ENCODE measurements at regions not wholly inside any gene's neighbourhood (a gene's known extent, or its start where the extent isn't known, plus 50 kb on each side); places are given as distances from the start of the nearest gene placed in this dataset.

DNA sequence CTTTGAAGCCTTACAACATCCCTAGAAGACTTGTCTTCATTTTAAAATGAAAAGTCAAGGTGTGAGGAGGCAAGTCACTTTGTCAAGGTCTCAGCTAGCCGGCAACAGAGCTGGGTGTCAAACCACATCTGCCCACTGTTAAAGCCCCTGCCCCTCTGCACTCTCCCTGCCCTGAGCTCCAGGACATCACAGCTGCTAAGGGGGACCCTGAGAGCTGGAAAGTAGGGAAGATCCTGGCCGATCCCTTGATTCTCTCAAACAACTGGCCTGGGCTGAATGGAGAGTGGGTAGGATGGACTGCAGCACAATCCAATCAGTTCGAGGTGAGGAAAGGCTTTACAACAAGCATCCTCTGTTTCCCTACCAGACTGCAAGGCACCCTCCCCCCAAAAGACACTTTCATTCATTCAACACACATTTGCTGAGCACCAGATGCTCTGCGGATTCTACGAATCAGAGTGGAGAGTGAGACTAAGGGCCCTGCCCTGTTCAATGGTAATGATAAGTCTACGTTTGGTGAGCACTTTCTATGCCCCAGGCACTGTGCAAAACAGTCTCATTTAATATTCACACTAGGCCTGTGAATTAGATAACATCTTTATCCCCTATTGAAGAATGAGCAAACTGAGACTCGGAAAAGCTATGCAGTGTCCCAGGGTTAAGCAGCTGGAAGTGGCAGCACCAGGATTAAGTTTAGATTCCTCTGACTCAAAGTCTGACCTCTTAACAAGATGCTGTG lies 148.1 kb downstream of the HERPUD2 start:
- Mint-ChIP-seq H3K27ac (no peak overlapping the region), H3K9me3 (no peaks in the 10 kb centered on the region), H3K4me1 (ENCODE audit: low read depth) (no peaks in the 10 kb centered on the region), H3K36me3 (ENCODE audit: low read depth) (no peaks in the 10 kb centered on the region), H3K27me3 (ENCODE audit: insufficient read depth) (peaks cover 30% of the 10 kb centered on the region), H3K4me3 (no peak overlapping the region)
- TF ChIP-seq, protein P1, sequence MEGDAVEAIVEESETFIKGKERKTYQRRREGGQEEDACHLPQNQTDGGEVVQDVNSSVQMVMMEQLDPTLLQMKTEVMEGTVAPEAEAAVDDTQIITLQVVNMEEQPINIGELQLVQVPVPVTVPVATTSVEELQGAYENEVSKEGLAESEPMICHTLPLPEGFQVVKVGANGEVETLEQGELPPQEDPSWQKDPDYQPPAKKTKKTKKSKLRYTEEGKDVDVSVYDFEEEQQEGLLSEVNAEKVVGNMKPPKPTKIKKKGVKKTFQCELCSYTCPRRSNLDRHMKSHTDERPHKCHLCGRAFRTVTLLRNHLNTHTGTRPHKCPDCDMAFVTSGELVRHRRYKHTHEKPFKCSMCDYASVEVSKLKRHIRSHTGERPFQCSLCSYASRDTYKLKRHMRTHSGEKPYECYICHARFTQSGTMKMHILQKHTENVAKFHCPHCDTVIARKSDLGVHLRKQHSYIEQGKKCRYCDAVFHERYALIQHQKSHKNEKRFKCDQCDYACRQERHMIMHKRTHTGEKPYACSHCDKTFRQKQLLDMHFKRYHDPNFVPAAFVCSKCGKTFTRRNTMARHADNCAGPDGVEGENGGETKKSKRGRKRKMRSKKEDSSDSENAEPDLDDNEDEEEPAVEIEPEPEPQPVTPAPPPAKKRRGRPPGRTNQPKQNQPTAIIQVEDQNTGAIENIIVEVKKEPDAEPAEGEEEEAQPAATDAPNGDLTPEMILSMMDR (IDR thresholded peaks at IDR 0.05): no peak
- DNase-seq: no peak

DNA sequence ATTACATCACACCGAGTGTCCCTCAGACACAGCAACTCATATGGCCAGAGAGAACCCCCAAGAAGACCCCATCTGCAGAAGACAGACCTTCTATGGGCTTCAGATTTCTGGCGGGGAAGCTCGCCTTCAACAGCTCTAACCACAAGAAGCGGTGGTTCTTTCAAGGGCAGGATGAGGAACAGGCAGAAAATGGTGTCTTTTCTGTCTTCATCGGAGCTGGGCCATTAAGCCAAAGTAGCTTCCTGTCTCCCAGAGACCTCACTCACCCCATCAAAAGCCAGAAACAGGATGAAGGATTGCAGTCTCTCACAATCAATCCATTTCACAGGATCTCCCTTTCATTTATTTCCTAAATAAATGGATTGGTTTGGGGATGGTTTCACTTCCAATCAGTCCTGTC lies 149.1 kb downstream of the HERPUD2 start:
- no peaks in the 10 kb centered on the region for H3K4me1 Mint-ChIP-seq (ENCODE audit: low read depth)
- no peak overlapping the region for H3K4me3 Mint-ChIP-seq
- TF ChIP-seq, protein P1 (IDR thresholded peaks at IDR 0.05): no peak
- no peak overlapping the region for H3K27ac Mint-ChIP-seq
- H3K27me3 Mint-ChIP-seq (ENCODE audit: insufficient read depth): peaks cover 30% of the 10 kb centered on the region
- no peak for DNase-seq
- H3K36me3 Mint-ChIP-seq (ENCODE audit: low read depth): no peaks in the 10 kb centered on the region
- H3K9me3 Mint-ChIP-seq: no peaks in the 10 kb centered on the region

DNA sequence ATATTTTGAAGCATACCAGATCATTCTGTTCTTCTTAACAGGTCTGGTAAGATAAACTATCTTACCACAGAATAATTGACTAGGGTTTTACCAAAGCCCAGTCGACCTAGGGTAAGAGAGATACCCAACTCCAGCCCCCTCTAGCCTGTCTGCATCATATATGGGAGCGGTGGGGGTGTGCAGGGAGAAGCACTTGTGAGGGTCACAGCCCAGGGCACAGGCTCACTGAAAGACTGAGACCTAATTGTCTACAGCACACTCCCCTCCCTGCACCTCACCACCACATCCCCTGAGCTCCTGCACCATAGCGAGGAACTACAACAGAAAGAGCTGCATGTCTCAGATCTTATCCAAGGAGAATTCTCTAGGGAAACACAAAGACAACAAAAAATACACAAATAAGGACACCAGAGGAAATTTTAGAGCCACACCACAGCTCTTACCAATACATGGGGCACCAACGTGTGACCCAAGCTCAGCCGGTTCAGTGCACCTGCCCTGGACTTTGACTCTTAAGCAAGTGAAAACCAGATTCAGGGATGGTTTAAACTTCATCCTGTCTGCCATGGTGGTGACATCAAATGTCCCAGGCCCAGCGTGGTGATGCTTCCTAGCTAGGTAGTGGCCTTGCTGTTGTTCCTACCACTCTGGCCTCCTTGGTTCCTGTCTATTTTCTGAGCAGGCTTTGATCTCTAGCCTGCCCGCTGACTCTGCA lies 150.8 kb downstream of the HERPUD2 start:
- H3K4me1 Mint-ChIP-seq (ENCODE audit: low read depth): no peaks in the 10 kb centered on the region
- TF ChIP-seq, protein P1 (IDR thresholded peaks at IDR 0.05): no peak
- H3K36me3 Mint-ChIP-seq (ENCODE audit: low read depth): no peaks in the 10 kb centered on the region
- no peaks in the 10 kb centered on the region for H3K9me3 Mint-ChIP-seq
- peaks cover 34% of the 10 kb centered on the region for H3K27me3 Mint-ChIP-seq (ENCODE audit: insufficient read depth)
- H3K27ac Mint-ChIP-seq: no peak overlapping the region
- no peak overlapping the region for H3K4me3 Mint-ChIP-seq
- DNase-seq: no peak

DNA sequence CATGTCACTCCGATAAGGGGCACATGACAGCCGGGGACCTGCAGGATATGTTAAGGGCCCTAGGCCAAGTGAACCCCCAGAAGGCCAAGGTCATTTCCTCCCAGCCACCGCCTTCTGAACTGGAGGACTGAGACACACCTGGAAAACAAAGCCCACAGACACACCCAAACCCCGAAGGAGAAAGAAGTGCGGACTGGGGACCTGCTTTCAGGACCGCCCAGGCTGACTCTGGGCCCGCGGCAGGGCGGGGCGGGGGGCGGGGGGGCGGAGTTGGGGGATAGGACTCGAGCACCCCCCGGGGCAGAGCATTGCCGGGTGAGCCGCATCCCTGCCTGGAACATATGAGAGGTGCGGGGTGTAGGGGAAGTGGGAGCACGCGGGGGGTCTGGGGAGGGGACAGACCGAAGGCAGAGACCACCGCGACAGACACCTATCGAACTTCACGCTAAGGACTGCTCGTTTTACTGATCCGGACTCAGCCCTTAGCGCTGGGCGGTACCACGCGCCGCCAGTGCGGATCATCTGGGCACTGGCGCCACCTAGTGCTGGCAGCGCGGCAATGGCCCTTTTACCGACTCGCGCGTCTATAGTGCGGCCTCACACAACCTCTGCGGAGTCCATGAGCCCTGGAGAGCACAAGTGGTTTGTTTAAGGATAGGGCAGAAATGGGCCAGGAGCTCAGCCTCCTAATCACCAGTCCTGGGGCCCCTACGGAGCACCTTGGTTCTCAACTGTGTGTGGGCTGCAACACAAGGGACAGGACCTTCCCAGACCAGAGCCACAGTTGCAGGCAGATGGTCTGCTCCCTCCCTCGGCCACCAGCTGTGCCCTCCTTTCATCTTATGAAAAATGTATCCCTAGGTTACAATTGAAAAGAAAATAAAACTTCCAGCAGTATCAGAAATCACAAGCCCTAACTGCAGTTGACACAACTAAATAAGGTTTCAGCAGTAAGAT lies 157.6 kb downstream of the HERPUD2 start:
- Mint-ChIP-seq H3K9me3 (no peaks in the 10 kb centered on the region), H3K4me3 (peak overlapping the region; percentile 81), H3K36me3 (ENCODE audit: low read depth) (no peaks in the 10 kb centered on the region), H3K27me3 (ENCODE audit: insufficient read depth) (peaks cover 30% of the 10 kb centered on the region), H3K27ac (no peak overlapping the region), H3K4me1 (ENCODE audit: low read depth) (no peaks in the 10 kb centered on the region)
- TF ChIP-seq, protein P1 (IDR thresholded peaks at IDR 0.05): peak; percentile 93
- DNase-seq: peak; percentile 41

DNA sequence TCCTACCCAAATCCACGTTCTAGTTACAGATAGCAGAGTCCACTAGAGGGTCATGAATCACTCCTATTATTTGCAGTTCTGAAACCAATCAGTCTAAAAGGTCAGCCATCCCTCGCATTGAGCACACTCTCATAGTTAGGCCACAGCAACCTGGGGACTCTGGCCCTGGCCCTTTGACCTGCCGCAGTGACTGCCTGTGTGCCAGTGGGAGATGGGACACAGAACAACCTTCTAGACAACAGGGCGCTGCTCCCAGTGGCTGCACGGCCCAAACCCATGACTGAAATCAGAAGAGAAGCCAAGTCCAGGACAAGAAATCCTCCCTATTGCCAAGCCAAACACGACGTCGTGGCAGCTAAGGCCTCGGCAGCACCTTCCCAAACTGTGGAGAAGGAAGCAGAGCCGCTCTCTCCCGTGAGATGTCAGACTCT lies 158.5 kb downstream of the HERPUD2 start:
- Mint-ChIP-seq H3K4me1 (ENCODE audit: low read depth) (no peaks in the 10 kb centered on the region), H3K36me3 (ENCODE audit: low read depth) (no peaks in the 10 kb centered on the region), H3K27me3 (ENCODE audit: insufficient read depth) (peaks cover 37% of the 10 kb centered on the region), H3K4me3 (no peak overlapping the region), H3K9me3 (no peaks in the 10 kb centered on the region), H3K27ac (no peak overlapping the region)
- DNase-seq: no peak
- TF ChIP-seq, protein P1 (IDR thresholded peaks at IDR 0.05): no peak

All from HFFc6 (cell line).